Inferior parietal cortex (tissue), 1 donor: ENCODE measurements at regions not wholly inside any gene's neighbourhood (a gene's known extent, or its start where the extent isn't known, plus 50 kb on each side); places are given as distances from the start of the nearest gene placed in this dataset.
"Not testable (repeated sequence)": the region's sequence is repeated elsewhere in the genome, so short reads cannot be mapped to it uniquely, and the experiment has no call there.

ENCODE experiments used
- DNase-seq: peaks from one replicate; pipeline ENCODE4 v3.0.0-alpha.2; 2016; ENCODE audit errors: extremely low spot score

DNA sequence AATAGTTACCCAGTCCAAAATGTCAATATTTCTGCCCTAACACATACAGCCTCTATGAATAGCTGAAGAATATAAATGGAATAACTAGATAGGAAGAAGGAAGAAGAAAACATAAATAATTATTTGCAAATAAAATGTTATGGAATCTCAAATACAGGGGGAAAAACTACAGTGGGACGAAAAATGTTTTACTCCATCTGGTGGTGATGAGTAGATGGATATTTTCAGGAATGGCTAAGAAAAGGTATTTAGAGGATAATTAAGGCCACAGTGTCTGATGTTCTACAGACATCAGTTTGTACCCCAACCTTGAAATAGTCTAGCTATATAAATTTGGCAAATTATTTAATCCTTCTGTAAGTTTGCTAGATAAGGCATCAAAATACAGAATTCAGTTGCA, 178.1 kb upstream of the FSHR start:
- no peak for DNase-seq

DNA sequence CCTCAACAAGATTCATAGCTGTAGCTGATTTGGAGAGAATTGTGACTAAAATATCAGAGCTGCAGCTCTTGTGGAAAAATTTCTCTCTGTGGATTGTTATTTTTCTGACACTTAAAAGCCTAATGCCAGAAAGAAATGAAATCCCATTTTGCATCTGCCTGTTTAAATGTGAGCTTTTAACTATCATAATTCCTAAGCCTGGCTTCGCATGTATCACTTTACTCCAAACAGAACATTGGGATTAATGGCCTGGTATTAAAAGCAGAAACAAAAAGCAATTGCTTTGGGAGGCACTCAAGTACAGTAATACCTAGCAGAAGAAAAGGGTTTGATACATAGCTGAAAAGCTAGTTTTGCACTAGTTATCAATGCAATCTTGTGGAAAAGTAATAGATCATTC, 164.2 kb upstream of the FSHR start:
- no peak for DNase-seq

DNA sequence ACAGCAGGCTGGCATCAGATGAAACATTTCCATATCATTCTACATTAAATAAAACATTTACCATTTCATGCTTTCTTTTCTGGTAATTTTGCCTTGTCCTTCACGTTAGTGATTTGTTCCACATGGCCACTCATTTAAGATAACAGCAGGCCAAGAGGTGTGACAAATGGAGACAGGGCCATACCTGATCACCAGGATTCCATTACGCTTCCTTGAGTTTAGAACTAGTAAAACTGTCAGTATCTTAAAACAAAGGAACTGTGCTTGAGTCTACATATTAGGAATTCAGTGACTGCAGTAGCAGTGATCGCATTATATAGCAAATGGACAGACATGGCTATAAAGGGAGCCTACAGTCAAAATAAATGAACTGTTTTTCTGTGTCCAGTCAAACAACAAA, 155.1 kb upstream of the FSHR start:
- DNase-seq: no peak

DNA sequence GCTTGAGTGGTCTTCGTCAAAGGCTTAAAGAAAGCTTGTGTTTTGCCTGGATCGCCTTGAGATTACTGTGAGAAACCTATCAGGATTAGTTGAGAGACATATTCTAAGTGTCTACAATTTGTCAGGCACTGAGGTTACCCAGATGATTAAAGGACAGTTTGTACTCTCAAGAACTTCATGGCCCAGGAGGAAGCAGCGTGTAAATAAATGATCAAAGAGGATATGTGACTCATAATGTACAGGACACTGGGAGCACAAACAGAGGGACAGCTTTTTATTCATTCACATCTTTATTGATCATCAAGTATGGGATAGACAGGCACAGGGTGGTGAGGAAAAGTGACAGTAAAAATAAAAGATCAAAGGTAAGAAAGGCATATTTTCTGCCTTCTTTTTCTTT, 152.6 kb upstream of the FSHR start:
- no peak for DNase-seq

DNA sequence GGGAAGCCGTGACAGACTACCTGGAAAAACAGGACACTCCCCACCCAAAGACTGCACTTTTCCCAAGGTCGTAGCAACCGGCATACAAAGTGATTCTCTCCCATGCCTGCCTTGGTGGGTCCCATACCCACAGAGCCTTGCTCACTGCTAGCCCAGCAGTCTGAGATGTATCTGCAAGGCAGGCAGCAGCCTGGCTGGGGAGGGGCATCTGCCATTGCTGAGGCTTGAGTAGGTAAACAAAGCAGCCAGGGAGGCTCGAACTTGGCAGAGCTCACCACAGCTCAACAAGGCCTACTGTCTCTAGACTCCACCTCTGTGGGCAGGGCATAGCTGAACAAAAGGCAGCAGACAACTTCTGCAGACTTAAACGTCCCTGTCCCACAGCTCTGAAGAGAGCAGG, 144.4 kb upstream of the FSHR start:
- not testable (repeated sequence) for DNase-seq

DNA sequence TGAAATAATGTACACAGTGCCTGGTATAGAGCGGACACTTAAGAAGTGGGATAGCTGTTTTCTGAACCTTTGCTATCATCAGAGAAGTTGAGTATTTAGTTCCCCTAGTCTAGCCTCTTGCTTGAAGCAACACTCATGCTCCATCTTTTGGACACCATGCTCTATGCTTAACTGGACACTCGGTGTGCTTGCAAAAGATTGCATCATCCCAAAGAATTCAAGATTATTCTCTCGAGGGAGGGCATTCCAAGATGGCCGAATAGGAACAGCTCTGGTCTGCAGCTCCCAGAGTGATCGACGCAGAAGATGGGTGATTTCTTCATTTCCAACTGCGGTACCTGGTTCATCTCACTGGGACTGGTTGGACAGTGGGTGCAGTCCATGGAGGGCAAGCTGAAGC, 143.9 kb upstream of the FSHR start:
- DNase-seq: no peak

DNA sequence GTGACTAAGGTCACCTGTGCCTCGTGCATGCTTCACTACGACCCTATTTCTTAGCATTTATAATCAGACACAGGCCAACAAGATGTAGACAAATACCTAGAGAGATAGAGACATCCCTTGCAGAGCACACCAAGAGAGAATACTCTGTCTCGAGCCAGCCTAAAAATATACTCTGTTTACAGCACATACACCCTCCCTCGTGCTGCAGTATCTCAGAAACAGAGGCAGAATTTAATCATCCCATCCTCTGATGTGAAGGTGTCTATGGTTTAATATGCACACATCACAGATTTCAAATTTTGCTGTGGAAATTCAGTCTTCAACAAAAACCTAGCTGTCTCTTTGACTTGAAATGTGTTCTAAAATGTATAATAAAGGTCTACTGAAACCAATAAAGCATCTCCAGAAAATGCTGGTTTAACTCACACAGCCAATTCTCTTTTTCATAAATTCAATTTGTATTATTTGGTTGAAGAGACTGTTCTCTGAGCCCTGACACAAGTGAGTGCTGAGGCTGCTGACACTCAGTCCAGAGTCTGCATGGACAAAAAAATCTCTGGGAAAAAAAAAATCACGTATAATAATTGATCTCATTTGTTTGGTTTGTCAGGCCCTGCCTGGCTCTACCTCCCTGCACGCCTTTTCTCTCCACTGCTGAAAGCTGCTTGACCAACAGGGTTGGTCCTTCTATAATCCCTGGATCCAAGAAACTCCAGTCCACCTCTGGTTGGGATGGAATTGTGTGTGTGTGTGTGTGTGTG, 142.0 kb upstream of the FSHR start:
- peak; percentile 37 for DNase-seq

DNA sequence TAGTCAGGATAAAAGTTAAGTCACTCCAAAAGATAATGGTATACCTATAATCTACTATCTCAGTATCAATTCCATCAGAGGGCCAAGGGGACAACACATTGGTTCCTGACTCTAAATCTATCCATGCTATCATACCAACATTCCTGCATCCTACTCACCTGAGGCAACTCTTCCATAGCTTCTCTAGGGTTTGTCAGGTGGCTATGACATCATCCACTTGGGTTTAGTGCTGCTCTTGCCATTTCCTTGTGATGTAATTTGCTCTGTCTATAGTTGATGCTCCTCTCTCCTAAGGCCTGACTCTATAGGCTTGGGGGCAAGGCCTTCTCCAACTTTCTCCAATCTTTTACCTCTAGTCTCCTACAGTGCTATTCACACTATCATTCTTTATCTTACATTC, 139.9 kb upstream of the FSHR start:
- DNase-seq: peak; percentile 1

DNA sequence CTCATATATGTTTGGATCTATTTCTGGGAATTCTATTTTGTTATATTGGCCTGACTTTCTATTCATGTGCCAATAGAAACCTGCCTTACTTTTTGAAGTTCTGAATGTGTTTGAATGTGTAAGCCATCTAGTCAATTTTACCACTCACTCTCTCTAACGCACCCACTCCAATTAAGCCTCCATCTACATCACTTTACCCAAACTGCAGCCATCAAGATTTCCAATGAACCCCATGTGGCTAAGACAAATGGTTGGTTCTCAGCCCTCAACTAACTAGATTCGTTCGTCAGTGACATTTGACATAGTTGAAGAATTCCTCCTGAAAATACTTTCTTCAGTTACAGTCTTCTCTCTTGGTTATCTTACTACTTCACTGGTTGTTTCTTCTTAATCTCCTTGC, 137.3 kb upstream of the FSHR start:
- no peak for DNase-seq

DNA sequence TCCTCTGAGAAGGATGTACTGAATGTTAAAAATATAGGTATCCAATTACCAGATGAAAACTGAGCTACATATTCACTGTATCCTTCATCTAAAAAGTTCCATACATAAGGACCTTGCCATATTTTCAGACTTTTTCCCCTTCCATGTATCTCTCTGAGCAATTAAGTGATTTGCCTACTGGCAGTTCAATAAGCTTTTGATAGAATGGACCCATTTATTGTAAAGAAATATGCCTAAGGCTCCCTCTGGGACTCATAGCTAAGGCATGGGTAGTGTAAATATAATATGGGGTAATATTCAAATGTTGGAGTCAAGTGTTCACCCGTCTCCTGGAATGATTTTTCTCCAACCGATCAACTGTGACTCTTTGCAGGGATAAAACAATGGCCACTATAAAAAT, 135.4 kb upstream of the FSHR start:
- no peak for DNase-seq

DNA sequence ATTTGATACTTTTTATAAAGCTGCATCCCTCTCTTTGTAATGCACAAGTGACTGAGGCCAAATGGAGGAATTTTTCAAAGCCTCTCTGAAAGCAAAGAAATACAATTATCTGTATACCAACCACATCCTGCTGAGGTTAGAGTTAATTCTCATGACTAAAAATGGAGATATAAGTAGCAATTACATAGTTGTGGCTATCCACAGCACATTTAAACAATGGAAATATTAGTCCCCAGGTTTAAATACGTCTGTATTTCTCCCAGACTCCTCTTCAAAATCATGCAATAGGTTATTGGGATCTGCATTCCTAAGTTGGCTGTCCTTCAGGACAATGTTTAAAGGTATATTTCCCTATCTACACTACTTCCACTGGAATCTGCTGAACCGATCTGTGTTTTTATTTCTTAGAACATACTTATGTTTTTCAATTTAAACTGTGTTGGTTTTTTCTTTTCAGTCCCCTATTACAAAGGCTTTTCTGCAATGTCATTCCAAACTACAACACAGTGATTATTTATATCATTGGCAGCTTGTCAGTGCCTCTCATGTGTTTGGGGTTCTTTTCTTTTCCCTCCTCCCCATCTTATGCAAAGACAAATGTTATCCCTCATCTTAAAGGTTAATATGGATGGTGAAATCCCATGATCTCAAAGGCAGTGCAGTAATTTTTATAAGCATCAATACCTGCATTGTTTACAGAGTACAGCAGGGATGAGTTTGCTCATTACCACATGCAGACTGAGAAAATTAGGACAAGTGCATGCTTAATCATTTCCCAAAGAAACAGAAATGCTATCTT, 134.8 kb upstream of the FSHR start:
- DNase-seq: peak; percentile 52

DNA sequence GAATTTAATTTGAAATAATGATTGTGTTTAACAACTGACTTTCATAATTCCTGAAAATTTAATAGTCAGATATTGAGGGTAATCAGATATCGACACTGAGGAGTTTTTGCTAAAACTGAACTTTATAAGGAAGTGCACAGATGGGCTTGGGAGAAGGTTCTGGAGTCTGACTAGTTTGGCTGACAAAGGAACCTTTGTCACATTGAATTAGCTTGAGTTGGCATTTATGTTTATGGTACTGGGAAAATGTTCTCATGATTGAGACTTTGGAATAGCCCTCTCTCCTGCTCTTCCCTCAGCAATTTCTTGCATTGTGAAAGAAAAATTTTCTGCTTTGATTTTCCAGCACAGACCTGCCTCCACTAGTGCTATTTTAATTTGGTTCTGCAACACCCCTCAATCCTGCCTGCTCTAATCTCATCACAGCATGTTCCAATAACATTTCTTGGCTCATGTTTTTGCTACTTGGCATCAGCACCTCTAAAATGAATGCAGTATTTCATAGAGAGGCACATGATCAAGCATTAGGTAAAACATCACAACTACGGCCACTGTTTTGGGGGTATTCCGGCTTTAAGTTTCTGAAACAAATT, 133.9 kb upstream of the FSHR start:
- peak; percentile 69 for DNase-seq

DNA sequence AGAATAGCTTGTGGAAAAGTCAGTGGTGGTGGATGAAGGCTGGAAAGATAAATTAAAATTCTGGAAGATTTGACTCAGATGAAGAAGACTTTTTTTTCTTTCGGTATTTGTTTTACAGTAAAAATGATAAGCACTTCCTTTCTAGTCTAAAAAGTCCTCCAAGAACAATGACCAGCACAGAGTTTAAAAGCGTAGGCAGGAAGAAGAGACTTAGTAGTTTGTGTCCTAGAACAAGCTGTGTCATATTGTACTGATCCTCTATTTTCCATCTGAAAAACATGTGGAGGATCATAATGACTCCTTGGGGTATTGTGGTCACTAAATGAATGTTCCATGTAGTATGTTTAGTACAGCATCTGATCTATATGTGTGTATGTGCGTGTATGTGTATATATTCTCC, 132.4 kb upstream of the FSHR start:
- no peak for DNase-seq

DNA sequence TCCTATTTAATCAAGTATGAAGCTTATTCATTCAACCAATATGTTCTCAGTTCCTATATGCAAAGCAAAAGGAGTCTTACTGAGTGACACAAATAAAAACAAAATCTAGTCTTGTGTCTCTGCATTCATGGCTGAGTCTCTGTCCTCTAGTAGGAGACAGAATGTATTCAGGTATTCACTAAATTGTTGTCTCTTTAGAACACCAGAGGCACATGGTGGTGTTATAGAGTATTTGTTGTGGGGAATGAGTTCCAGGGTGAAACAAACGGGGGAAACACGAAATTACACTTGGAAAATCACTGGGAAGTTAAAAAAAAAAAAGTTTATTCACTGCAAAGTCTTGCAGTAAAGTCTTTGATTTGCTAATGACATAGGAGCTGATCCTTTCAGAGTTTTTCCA, 131.7 kb upstream of the FSHR start:
- no peak for DNase-seq

DNA sequence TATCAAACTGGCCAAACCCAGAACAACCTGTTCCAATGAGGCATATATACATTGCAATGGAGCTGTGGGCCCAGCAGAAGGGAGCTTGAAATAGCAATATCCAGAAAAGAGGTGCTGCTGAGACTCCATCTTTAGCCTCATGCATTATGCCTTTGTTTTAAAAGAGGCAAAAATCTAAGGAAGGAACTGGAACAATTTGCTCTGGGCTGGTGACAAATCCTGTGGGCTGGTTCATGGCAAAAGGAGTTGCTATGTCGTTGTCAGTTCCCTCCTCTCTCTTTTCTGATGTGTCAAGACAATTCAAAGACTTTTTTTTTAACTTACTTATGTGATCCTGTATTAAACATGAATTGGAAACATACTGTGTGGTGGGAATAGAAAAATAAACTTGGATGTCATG, 124.2 kb upstream of the FSHR start:
- no peak for DNase-seq

DNA sequence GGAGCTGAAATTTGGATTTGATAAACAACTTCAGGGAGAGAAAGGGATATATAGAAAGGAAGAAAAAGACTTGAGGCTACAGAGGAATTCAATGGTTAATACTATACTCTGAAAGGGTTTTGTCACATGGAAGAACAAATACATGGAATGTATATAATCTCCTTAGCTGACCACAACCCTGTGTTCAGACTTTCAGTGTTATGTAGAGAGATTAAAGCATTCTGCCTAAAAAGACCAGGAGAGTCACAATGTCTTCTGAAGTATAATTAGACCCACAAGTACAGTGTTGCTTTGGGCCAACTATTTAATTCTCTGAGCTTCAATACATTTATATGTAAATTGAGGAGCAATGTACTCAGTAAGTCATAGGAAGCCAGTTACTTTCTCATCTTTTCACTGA, 123.8 kb upstream of the FSHR start:
- DNase-seq: no peak

DNA sequence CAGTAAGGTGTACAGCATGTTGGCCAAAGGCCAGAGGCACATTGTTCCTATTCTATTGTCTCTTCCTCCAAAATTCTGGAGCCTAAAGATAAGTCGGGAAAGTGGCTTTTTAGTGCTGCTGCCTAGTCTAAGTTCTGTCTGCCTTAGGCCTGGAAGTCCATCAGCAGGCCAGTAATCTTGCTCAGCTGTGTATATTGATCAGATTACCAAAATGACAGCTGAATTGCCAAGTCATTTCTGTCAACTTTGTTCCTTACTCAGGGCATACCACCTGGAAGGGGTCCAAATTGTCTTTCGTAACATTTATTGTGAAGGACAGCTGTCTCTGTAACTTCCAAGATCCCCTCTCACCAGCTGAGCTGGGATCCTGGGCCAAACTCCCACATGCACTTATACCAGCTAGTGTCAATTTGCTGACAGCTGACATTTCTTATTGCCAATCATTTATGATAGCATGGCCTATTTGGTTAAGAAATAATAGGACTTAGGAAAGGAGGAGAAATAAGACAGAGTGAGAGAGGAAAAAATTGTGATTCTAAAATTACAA, 116.8 kb upstream of the FSHR start:
- DNase-seq: no peak

DNA sequence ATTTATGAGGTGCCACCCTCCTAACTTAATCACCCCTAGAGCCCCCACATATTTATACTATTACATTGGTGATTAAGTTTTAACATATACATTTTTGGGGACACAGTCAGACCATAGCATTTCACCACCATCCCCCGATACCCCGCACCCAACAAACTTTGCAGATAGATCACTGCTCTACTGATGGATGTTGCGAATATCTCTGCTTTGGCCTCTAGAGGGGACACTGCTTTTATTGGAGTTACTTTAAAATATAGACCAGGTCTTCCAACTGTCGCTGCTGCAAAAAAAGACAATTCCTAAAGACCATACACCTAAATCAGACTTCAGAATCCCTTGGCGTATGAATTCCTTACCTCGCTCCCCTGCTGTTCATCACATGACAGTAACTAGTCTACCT, 115.8 kb upstream of the FSHR start:
- DNase-seq: no peak

DNA sequence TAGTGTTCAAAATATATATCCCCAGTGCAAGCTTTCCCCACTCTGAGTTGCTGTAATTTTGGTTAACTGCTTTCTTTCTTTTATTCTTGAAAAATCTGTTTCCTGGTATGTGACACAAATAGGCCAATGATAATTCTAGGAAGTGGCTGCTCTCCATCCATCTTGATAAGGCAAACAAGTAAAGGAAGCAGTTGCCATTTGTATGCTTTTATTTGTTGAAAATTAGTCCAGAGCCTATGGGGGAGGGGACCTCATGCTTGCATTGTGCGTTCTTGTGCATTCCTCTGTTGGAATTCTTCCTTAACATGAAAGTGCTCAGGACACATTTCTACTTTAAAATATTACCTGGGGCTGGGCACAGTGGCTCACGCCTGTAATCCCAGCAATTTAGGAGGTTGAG, 111.2 kb upstream of the FSHR start:
- DNase-seq: no peak

DNA sequence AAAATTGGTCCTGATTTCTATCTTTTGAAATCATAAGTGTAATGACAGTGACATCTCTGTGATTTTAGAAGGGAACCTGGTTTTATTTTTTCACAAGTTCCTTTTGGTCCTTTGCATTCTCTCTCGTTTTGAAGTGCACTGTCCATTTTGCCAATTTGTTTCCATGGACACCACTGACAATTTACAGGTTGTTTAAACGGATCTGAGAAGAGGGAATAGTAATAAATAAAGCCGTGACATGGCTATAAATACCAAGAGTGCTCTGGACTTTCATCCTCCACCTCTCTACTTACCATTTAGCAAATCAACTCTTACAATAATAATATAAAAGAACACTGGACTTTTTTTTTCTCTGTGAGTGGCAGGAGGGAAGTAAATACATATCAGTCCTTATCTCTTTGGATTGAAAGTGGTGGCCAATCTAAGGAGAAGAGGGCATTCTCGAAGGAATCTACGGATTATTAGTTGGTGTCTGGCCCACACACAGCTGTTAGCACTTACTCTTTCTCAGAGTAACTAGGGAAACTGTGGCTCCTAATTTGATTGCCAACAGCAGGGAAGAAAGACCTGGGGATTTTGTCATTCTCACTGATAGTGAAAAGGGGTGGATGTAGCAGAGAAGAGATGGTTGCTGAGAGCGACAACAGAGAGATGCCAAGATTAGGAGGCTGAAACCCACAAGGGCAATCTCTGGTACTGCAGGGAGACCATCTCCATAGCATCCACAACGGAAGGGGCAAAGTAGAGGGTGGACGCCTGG, 108.7 kb upstream of the FSHR start:
- no peak for DNase-seq

DNA sequence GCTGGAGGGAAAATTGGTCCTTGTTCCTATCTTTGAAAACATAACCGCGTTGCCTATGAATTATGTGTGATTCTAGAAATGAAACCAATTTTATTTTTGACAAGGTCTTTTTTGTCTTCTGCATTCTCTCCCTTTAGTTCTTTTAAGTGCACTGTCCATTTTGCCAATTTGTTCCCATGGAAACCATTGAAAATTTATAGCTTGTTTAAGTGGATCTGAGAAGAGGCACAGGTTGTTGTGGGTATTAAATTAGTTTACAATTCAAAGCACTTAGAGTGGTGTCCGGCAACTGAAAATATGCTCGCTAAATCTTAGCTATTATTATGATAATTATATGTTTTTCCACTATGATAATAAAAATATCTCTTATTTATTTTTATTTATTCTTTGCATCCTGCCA, 107.5 kb upstream of the FSHR start:
- DNase-seq: no peak

DNA sequence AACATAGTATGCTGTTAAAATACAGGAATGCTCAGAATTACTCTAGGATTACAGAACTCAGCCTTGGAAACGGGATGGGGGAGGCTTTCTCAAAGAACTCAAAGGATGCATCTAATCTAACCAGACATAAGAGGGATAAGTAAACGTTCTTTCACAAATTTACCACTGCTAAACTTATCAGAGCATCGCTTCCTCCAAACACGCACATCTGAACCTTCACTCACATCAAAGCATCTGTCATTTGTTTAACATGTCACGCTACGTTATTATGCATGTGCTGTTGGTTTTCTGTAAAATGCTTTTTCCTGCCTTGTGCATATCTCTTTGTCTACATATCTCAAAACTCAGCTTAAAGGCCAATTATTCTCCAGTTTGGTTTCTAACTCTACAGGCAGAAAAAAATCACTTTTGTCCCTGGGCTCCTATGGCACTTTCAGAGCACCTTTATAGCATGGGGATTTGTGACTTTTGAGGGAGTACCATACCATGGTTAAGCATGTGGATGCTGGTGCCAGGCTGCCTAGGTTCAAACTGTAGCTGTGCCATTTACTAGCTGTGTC, 106.7 kb upstream of the FSHR start:
- no peak for DNase-seq
